Right atrium auricular region (tissue), 2 donors: ENCODE measurements at regions not wholly inside any gene's neighbourhood (a gene's known extent, or its start where the extent isn't known, plus 50 kb on each side); places are given as distances from the start of the nearest gene placed in this dataset.

ENCODE experiments used
- DNase-seq: peaks from one replicate; pipeline ENCODE4 v3.0.0-alpha.2; 2019; ENCODE audit warnings: low spot score
- H3K27ac ChIP-seq, 2 donors: fragments of 200-600 bp; sonication (generic); 1 replicate in 1 of 2; 2 replicates in 1 of 2; pipeline ENCODE4 v1.5.1; 2016 to 2019
- H3K27me3 ChIP-seq, 2 donors: fragments of 200-600 bp; sonication (generic); one replicate each; pipeline versions ENCODE4 v1.5.1 to v1.6.0; 2017 to 2019
- H3K36me3 ChIP-seq: fragments of 200-600 bp; sonication (generic); one replicate; pipeline ENCODE4 v1.5.1; 2016
- H3K4me1 ChIP-seq, 2 donors: fragments of 200-600 bp; sonication (generic); one replicate each; pipeline versions ENCODE4 v1.5.1 to v1.6.0; 2017 to 2019
- H3K4me3 ChIP-seq, 2 donors: fragments of 200-600 bp; sonication (generic); 1 replicate in 1 of 2; 2 replicates in 1 of 2; pipeline ENCODE4 v1.5.1; 2017 to 2019; ENCODE audit warnings: mild to moderate bottlenecking in 1 of 2, moderate library complexity in 1 of 2
- H3K9me3 ChIP-seq, 2 donors: fragments of 200-600 bp; sonication (generic); one replicate each; pipeline ENCODE4 v1.5.1; 2019
- TF ChIP-seq, protein P1 (sequence below), 2 donors: fragments of 200-600 bp; sonication (generic); IDR thresholded peaks; one replicate each; pipeline ENCODE4 v1.5.1; 2019; ENCODE audit warnings: antibody characterized with exemption in 2 of 2

DNA sequence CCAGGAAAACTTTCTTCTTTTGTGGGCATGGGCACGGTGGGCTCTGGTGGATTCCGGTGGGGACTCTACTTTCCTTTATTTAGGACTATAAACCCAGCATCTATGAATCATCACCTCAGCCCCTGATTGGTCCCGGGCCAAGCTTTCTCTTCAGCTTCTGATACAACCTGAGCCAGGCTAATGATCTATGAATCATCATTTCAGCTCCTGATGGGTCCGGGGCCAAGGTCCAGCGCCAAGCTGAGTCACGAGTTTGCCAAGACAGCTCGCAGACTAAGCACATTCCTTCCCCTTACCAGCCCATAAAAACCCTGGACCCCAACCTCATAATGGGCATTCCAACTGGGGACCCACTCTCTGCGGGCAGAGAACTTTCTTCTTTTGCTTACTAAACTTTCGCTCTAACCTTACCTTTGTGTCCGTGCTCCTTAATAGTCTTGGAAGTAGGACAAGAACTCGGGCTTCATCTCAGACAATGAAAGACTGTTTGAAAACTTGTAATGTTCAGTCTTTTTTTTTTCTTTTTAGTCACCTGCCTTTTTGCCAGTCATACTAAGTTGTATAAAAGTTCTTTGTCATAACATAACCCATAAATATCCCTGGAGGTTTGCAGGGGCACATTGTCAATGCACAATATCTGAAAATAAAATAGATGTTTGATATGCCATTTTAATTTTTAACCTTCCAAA lies 904.9 kb upstream of the EPHA5 start:
- TF ChIP-seq, protein P1, sequence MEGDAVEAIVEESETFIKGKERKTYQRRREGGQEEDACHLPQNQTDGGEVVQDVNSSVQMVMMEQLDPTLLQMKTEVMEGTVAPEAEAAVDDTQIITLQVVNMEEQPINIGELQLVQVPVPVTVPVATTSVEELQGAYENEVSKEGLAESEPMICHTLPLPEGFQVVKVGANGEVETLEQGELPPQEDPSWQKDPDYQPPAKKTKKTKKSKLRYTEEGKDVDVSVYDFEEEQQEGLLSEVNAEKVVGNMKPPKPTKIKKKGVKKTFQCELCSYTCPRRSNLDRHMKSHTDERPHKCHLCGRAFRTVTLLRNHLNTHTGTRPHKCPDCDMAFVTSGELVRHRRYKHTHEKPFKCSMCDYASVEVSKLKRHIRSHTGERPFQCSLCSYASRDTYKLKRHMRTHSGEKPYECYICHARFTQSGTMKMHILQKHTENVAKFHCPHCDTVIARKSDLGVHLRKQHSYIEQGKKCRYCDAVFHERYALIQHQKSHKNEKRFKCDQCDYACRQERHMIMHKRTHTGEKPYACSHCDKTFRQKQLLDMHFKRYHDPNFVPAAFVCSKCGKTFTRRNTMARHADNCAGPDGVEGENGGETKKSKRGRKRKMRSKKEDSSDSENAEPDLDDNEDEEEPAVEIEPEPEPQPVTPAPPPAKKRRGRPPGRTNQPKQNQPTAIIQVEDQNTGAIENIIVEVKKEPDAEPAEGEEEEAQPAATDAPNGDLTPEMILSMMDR (IDR thresholded peaks at IDR 0.05): no peak
- H3K27ac ChIP-seq: no peak overlapping the region
- no peaks in the 10 kb centered on the region for H3K9me3 ChIP-seq
- peaks cover 0 to 7% of the 10 kb centered on the region in 2 donors for H3K4me1 ChIP-seq
- H3K27me3 ChIP-seq: no peaks in the 10 kb centered on the region
- no peak for DNase-seq
- no peaks in the 10 kb centered on the region for H3K36me3 ChIP-seq
- H3K4me3 ChIP-seq: no peak overlapping the region

DNA sequence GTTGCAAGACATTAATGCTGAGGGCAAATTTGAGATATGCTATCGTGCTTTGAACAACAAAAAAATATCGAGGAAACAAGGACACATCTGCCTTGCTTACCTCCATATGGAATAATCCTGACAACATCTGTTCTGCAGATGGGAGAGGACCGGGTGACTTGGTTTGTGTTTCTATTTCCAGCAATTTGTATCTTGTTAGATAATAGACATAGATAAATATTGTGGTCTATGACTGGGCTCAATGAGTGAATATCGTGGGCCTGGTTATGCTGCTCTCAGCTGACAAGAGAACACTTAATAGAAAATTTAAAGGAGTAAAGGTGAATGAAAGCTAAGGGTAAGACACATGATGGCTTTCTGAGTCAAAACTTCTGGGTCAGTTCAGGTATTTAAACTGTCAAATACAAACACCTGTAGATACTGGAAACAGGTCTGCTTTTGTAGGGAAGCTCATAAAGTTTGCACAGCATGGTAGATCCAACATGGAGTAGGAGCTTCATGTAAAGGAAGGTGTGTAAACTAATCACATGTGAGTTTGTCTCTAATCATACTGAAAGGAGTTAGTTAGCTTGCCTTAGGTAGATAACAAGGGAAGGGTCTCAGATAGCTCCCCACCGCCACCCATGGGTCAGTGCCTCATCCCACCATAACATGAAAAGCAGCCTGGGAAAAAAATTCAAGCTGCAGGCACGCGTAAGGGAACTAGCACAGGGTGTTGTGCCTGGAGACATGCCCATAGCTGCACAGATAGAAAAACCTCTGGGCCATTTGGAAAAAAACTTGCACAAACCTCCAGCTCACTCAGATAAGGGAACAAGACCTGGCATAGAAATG lies 904.1 kb upstream of the EPHA5 start:
- H3K36me3 ChIP-seq: no peaks in the 10 kb centered on the region
- H3K4me1 ChIP-seq: peaks cover 0 to 7% of the 10 kb centered on the region in 2 donors
- no peak for DNase-seq
- no peaks in the 10 kb centered on the region for H3K9me3 ChIP-seq
- no peak overlapping the region for H3K27ac ChIP-seq
- H3K27me3 ChIP-seq: no peaks in the 10 kb centered on the region
- TF ChIP-seq, protein P1 (IDR thresholded peaks at IDR 0.05): no peak
- no peak overlapping the region for H3K4me3 ChIP-seq

DNA sequence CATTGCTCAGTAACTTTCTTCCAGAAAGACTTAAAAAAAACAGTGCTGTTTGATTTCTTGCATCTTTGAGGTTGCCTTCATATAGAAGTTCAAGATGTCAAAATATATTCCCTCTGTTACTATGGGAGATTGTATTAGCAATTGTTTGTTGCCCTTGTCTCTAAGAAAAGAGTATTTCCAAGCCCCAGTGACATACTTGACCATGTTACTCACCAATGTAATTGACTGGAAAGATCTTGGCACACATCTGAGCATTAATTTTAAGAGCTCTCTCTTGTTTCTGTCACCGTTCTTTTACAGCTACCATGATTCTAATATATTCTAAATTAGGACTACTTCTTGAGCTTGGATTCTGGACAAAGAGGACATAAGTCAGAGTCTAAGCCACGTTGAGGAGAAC lies 902.7 kb upstream of the EPHA5 start:
- TF ChIP-seq, protein P1 (IDR thresholded peaks at IDR 0.05): no peak
- Histone ChIP-seq H3K9me3 (no peaks in the 10 kb centered on the region), H3K4me3 (no peak overlapping the region), H3K36me3 (no peaks in the 10 kb centered on the region), H3K4me1 (peaks cover 0 to 7% of the 10 kb centered on the region in 2 donors), H3K27ac (no peak overlapping the region), H3K27me3 (no peaks in the 10 kb centered on the region)
- no peak for DNase-seq

DNA sequence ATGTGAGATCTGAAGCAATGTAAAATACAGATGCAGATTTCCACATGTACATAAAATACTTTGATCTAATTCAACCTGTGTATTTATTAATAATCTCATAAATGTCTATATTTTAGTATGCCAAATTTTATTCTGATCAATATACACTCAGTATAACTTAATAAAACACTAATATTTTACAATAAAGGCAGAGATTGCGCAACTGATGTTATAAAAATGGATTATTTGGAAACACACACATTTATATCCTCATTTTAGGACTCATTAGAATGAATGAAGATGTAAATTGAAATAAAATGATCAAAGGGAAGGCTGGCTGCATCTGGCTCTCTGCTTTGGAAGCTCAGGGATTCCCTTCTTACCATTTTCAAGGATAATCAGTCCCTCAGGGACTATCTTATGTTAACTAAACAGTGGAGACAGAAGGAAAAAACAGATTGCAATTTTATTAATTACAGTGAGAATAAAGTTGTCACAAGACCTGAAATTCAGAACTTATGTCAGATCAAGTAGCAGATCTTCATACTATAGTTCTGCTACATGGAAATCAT lies 900.9 kb upstream of the EPHA5 start:
- TF ChIP-seq, protein P1 (IDR thresholded peaks at IDR 0.05): no peak

DNA sequence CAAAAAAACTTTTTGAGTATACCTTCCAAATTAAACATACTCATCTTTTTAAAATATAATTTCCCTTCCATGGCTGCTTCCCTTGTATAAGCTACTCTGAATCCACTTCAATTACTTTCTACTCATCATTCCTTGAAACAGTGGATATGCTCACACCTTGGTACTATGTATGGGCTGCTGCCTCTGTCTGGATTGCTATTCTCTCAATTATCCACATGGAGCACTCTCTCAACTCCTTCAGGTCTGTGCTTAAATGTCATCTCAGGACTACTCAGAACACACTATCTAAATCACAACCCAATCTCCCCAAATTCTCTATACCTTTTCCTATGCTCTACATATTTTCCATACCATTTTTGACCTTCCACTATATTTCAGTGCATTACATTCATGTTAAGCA lies 898.9 kb upstream of the EPHA5 start:
- TF ChIP-seq, protein P1 (IDR thresholded peaks at IDR 0.05): no peak
- DNase-seq: no peak
- Histone ChIP-seq H3K36me3 (no peaks in the 10 kb centered on the region), H3K27me3 (no peaks in the 10 kb centered on the region), H3K4me3 (no peak overlapping the region), H3K4me1 (no peaks in the 10 kb centered on the region), H3K27ac (no peak overlapping the region), H3K9me3 (no peaks in the 10 kb centered on the region)

More for the DNA sequence above, 900.9 kb upstream of the EPHA5 start:
- H3K9me3 ChIP-seq: no peaks in the 10 kb centered on the region
- H3K4me1 ChIP-seq: peaks cover 0 to 7% of the 10 kb centered on the region in 2 donors
- no peaks in the 10 kb centered on the region for H3K36me3 ChIP-seq
- H3K27ac ChIP-seq: no peak overlapping the region
- no peak for DNase-seq
- no peak overlapping the region for H3K4me3 ChIP-seq
- H3K27me3 ChIP-seq: no peaks in the 10 kb centered on the region
